ENCODE measurements at regions not wholly inside any gene's neighbourhood (a gene's known extent, or its start where the extent isn't known, plus 50 kb on each side); places are given as distances from the start of the nearest gene placed in this dataset.

GRCh38 chr6:170462366-170463020 is 90.6 kb downstream of the PSMB1 start:
- TF ChIP-seq CTCF (IDR thresholded peaks at IDR 0.05; ENCODE audit: low read depth, low read length) = no peak
- TF ChIP-seq POLR2A (IDR thresholded peaks at IDR 0.05; ENCODE audit: extremely low read depth, insufficient read length) = no peak
- no peak for TF ChIP-seq MYC (IDR thresholded peaks at IDR 0.05; ENCODE audit: low read depth, low read length)

All from NB4 (cell line).